Motor neuron (in vitro differentiated cells): ENCODE measurements at regions not wholly inside any gene's neighbourhood (a gene's known extent, or its start where the extent isn't known, plus 50 kb on each side); places are given as distances from the start of the nearest gene placed in this dataset.
"Not testable (repeated sequence)": the region's sequence is repeated elsewhere in the genome, so short reads cannot be mapped to it uniquely, and the experiment has no call there.

Experiments used
- ATAC-seq, 8 experiments: fragments of 200-7000 bp; cut with Tn5 transposase; replicated peaks in 6 of 8; 2 replicates each; pipeline ENCODE4 v1.8.0; 2021; ENCODE audit warnings: mild to moderate bottlenecking in 8 of 8, moderate library complexity in 8 of 8
- H3K27ac ChIP-seq, 2 donors: fragments of 250-450 bp; sonication (Bioruptor Pico); 2 replicates each; pipeline ENCODE4 v1.9.0; 2021; ENCODE audit warnings: antibody characterized with exemption in 2 of 2, mild to moderate bottlenecking in 2 of 2, moderate library complexity in 1 of 2
- H3K4me1 ChIP-seq, 2 donors: fragments of 250-450 bp; sonication (Bioruptor Pico); replicated peaks in 1 of 2; 2 replicates each; pipeline ENCODE4 v1.6.1; 2021; ENCODE audit warnings: antibody characterized with exemption in 2 of 2, mild to moderate bottlenecking in 2 of 2, moderate library complexity in 1 of 2
- H3K4me3 ChIP-seq, 5 donors: fragments of 250-450 bp; sonication (Bioruptor Pico); 2 replicates each; pipeline ENCODE4 v1.9.0; 2021; ENCODE audit warnings: antibody characterized with exemption in 5 of 5, mild to moderate bottlenecking in 5 of 5, moderate library complexity in 4 of 5
- WGBS, 10 experiments: fragments of 450-650 bp; shearing (Covaris generic); methylation state at CpG; one replicate each; pipeline ENCODE4 v1.0.0; 2022; 5-methylcytosine and 5-hydroxymethylcytosine counted together
- in situ Hi-C, 9 experiments: fragments of 400-800 bp; cut with MboI; loops; one replicate each; pipeline ENCODE4 v1.15.0; 2021; ENCODE audit warnings: low sequenced_read_pairs in 9 of 9, low pct_unique_long_range_greater_than_20kb in 2 of 9; ENCODE audit not compliant: unreplicated experiment in 9 of 9

DNA sequence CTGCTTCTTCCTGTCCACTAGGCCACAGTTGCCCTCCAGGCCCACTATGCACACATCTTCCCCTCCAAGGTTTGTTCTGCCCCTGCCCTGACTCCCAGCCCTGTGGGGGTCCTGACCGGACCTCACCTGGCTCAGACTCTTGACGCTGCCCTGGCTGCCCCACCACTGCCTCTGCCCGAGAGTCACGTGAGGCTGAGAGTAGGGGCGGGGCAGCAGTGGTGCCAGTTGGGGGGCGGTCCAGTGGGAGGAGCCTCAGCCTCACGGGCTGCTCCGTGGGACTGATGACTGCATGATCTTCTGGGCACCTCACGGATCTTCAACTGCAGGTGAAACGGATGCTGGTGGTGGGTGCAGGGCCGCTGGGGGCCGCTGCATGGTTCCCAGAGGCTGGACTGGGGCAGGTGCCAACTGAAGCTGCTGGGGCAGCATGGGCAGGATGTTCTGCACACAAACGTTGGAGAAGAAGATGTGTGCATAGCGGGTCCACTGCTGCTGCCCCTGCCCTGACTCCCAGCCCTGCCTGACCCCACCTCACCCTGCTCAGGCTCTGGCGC is 77.6 kb downstream of the HHIPL2 start:
- not testable (repeated sequence) for ATAC-seq, H3K27ac ChIP-seq, H3K4me3 ChIP-seq, H3K4me1 ChIP-seq
- in situ Hi-C loops = loop anchor here in 7 of 9 experiments (25.0 kb wide), 5 partner anchors 167 to 1583 kb away; partner anchors contain the start of genes DUSP10 (in 1 of the 7) and HLX (in 1 of the 7)
- WGBS, 10 experiments = no CpG with 5 or more reads among the region's 15 CpGs

DNA sequence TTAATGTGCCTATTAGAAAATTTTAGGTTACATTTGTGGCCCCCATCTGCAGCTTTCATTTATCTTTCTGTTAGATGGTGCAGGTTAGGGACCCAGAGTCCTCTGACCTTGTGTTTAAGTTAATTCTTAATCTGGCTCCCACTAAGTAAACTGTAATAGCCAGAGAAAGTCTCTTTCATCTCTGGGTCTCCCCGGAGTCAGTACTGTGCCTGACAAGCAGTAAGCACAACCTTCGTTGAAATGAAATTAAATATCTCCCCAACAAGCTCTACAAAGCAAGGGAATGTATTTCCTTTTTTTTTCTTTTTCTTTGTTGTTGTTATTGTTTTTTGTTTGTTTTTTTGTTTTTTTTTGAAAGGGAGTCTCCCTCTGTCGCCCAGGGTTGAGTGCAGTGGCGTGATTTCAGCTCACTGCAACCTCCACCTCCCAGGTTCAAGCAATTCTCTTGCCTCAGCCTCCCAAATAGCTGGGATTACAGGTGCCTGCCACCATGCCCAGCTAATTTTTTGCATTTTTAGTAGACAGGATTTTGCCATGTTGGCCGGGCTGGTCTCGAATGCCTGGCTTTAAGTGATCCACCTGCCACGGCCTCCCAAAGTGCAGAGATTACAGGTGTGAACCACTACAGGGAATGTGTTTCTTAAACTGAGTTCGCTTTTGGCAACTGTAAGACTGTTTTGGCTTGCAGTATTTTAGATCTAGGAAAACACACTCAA is 81.6 kb downstream of the HHIPL2 start:
- ATAC-seq = no peak
- WGBS, 10 experiments = 83 to 98% (median 89%) methylated on average over 4 to 8 of the region's 8 CpGs; no CpG with 5 or more reads in 1 of the 10 experiments
- Histone ChIP-seq H3K4me1 (peaks cover 3 to 4% of the 10 kb centered on the region in 2 donors), H3K4me3 (no peak overlapping the region), H3K27ac (peak overlapping the region in 1 of 2 donors; percentile 86)
- in situ Hi-C loops = loop anchor here in 7 of 9 experiments (10.0 to 25.0 kb wide), 6 partner anchors 168 to 1579 kb away; partner anchors contain the start of genes DUSP10 (in 1 of the 7) and HLX (in 1 of the 7)

DNA sequence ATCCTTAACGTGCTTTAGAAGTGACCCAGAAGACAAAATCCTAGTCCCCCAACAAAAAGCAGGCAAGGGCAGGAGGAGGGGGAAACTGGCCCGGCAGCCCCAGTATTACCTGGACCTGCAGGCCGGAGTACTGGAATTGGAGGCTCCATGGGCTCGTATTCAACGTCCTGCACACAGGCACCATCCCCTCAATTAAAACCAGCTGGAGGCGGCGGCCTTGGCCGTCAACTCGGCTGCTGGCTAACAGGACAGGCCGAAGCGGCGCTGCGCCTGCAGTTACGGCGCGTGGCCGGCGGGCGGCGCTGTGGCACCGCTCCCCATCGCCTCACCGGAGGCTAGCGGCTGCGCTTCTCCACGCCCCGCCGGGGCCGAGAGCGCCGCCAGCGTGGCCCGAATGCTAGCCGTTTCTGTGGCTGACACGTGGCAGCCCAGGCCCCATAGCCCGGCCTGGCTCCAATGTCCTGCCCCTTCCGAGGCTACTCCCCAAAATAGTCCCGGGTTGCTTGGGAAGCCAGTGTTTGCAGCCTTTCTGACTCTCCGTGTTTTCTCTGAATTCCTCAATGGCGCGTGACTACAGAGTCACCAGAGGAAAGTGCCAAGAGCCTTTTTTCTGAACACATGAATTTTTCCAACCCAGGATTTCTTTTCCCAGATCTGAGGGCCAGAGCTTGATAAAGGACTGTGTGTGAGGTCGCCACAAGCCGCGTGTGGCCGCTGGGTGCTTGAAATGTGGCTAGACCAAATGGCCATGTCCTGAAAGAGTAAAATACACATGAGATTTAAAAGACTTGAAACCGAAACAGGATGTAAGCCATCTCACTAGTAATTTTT is 82.5 kb downstream of the HHIPL2 start:
- H3K27ac ChIP-seq = peak overlapping the region; percentile 71 to 86
- peak overlapping the region; percentile 11 to 38 (median 29) for H3K4me3 ChIP-seq
- 0 to 83% (median 14%) methylated on average over 1 to 31 of the region's 46 CpGs for WGBS, 10 experiments
- peaks cover 3 to 4% of the 10 kb centered on the region in 2 donors for H3K4me1 ChIP-seq
- peak; percentile 96 to 100 (median 98) for ATAC-seq
- in situ Hi-C loops = loop anchor here in 7 of 9 experiments (10.0 to 25.0 kb wide), 6 partner anchors 169 to 1578 kb away; partner anchors contain the start of genes DUSP10 (in 1 of the 7) and HLX (in 1 of the 7)

DNA sequence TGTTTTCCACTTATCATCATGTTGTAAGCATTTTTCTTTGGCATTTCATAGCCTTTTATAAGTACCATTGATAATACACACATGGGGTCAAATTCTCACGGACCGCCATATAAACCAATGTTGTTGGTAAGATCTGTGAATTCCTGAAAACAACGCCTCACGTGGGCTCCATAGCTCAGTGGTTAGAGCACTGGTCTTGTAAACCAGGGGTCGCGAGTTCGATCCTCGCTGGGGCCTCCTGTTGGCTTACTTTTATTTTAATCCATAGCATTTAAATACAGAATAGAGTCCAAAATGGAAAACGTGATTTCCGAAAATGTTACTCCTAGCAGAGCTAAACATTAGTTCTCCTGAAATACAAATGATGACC is 83.1 kb downstream of the HHIPL2 start:
- WGBS, 10 experiments = 0 to 80% (median 8%) methylated on average over 1 to 10 of the region's 10 CpGs; no CpG with 5 or more reads in 1 of the 10 experiments
- Histone ChIP-seq H3K27ac (peak overlapping the region; percentile 9 to 38), H3K4me1 (peaks cover 3 to 4% of the 10 kb centered on the region in 2 donors), H3K4me3 (peak overlapping the region; percentile 11 to 38 (median 29))
- in situ Hi-C loops = loop anchor here in 7 of 9 experiments (10.0 to 25.0 kb wide), 6 partner anchors 170 to 1578 kb away; partner anchors contain the start of genes DUSP10 (in 1 of the 7) and HLX (in 1 of the 7)
- peak in 7 of 8 experiments; percentile 4 to 35 (median 12) for ATAC-seq

DNA sequence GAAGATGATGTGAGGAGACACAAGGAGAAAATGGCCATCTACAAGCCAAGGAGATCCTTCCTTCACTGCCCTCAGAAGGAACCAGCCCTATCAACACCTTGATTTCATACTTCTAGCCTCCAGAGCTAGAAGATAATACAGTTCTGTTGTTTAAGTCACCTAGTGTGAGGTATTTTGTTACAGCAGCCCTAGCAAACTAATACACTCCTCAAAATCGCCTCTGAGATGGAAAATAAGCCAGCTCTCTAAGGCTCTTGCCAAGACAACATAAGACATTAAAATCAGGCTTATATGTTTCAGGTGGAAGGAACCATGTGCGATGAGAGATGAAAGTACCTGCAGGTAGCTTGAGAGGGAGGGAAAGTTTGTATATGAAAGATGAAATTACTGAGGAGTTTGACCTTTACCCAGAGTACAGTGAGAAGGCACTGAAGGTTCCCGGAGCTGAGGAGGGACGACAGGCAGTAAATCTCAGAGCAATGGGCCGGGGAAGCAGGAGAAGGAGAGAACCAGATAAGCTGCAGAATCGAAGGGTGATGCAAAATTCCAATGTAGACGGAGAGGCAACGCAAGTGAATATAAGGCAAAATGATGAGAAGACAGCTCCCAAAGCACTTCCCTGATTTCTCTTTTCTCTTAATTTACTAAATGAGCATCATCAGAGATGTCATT is 84.7 kb downstream of the HHIPL2 start:
- WGBS, 10 experiments = 52 to 88% (median 81%) methylated on average over 5 to 8 of the region's 8 CpGs; no CpG with 5 or more reads in 2 of the 10 experiments
- Histone ChIP-seq H3K4me1 (peaks cover 3 to 4% of the 10 kb centered on the region in 2 donors), H3K27ac (no peak overlapping the region), H3K4me3 (no peak overlapping the region)
- no peak for ATAC-seq
- in situ Hi-C loops = loop anchor here in 7 of 9 experiments (10.0 to 25.0 kb wide), 6 partner anchors 172 to 1576 kb away; partner anchors contain the start of genes DUSP10 (in 1 of the 7) and HLX (in 1 of the 7)

DNA sequence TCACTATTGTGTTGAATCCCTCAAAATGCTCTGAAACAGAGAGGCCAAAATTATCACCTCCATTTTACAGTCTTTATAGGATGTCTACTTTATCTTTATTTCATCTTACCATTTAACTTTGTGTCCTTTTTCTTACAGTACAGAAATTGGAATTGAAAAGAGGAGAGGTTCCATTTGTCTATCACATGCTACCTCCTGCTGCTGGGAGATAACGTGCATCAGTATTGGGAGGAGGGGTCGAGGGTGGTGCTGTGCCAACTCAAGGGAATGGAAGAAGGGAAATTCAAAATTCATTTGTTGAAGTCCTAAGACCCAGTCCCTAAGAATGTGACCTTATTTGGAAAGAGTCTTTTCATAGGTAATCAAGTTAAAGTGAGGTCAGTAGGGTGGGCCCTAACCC is 85.3 kb downstream of the HHIPL2 start:
- in situ Hi-C loops = loop anchor here in 7 of 9 experiments (10.0 to 25.0 kb wide), 6 partner anchors 172 to 1575 kb away; partner anchors contain the start of genes DUSP10 (in 1 of the 7) and HLX (in 1 of the 7)
- ATAC-seq = no peak
- Histone ChIP-seq H3K4me3 (no peak overlapping the region), H3K4me1 (peaks cover 3 to 4% of the 10 kb centered on the region in 2 donors), H3K27ac (no peak overlapping the region)
- 42 to 83% (median 56%) methylated on average over 1 to 2 of the region's 2 CpGs; no CpG with 5 or more reads in 2 of the 10 experiments for WGBS, 10 experiments

DNA sequence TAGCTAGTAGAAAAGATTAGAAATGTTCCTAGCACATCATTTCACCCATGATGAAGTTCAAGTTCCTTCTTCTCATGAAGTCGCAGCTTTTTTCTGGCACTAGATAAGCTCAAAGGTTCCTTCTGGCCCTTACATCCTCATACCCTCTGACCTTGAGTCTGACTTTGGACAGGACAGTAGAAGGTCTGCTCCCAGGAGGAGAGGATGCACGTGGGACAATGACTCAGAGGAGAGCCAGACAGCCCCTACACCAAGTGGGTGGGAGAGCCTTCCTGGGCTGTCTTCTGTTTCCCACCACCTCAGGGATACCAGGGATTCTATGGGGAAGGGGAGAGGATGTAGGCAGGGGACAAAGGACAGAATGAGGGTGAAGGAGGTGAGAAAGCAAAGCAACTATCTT is 86.0 kb downstream of the HHIPL2 start:
- H3K4me3 ChIP-seq = no peak overlapping the region
- ATAC-seq = no peak
- H3K4me1 ChIP-seq = peaks cover 3 to 4% of the 10 kb centered on the region in 2 donors
- H3K27ac ChIP-seq = no peak overlapping the region
- in situ Hi-C loops = loop anchor here in 7 of 9 experiments (10.0 to 25.0 kb wide), 6 partner anchors 173 to 1575 kb away; partner anchors contain the start of genes DUSP10 (in 1 of the 7) and HLX (in 1 of the 7)
- WGBS, 10 experiments = 26 to 80% (median 65%) methylated on average over 1 to 2 of the region's 2 CpGs; no CpG with 5 or more reads in 2 of the 10 experiments

DNA sequence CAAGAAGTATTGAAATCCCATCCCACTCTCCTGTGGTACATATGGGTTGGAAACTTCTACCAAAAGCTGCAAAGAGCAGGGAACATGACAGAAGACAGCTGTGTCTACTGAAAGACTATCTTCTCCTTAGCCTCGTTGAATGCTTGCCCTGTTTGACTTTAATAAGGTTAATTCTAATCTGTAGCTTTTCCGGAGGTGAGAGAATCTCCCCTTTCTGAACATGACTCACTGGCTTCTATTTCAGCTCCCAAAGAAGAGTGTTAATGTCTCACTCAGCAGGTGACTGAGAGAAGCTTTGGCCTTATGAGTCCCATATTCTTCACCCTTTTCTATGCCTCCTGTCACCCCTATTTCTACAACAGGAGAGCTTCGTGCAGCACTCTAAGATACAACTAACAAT is 88.3 kb downstream of the HHIPL2 start:
- in situ Hi-C loops = loop anchor here in 7 of 9 experiments (10.0 to 25.0 kb wide), 7 partner anchors 175 to 1585 kb away; partner anchors contain the start of genes HLX (in 2 of the 7) and DUSP10 (in 1 of the 7)
- H3K4me3 ChIP-seq = no peak overlapping the region
- peaks cover 3 to 4% of the 10 kb centered on the region in 2 donors for H3K4me1 ChIP-seq
- ATAC-seq = no peak
- WGBS, 10 experiments = 42 to 78% (median 53%) methylated on average over 1 to 3 of the region's 3 CpGs; no CpG with 5 or more reads in 1 of the 10 experiments
- H3K27ac ChIP-seq = no peak overlapping the region

DNA sequence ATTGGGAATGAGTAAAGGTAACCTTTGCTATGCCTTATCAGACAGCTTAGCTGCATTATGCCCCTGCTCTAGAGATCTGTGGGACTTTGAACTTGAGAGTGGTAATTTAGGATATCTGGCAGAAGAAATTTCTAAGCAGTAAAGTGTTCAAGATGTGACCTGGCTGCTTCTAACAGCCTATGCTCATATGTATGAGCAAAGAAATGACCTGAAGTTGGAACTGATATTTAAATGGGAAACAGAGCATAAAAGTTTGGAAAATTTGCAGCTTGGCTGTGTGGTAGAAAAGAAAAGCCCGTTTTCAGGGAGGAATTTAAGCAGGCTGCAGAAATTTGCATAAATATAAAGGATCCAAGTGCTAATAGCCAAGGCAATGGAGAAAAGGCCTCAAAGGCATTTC is 90.4 kb downstream of the HHIPL2 start:
- Histone ChIP-seq H3K27ac (no peak overlapping the region), H3K4me3 (no peak overlapping the region), H3K4me1 (peaks cover 3 to 4% of the 10 kb centered on the region in 2 donors)
- 0 to 80% (median 33%) methylated on average over 1 of the region's 1 CpG for WGBS, 10 experiments
- in situ Hi-C loops = loop anchor here in 7 of 9 experiments (10.0 to 25.0 kb wide), 6 partner anchors 180 to 1583 kb away; partner anchors contain the start of genes HLX (in 2 of the 7) and DUSP10 (in 1 of the 7)
- ATAC-seq = no peak

DNA sequence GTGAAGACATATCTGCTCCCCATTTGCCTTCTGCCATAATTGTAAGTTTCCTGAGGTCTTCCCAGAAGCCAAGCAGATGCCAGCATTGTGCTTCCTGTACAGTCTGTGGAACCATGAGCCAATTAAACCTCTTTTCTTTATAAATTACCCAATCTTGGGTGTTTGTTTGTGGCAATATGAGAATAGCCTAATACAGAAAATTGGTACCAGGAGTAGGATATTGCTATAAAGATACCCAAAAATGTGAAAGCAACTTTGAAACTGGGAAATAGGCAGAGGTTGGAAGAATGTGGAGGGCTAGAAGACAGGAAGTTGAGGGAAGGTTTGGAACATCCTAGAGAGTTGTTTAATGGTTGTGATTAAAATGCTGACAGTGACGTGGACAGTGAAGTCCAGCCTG is 90.8 kb downstream of the HHIPL2 start:
- peaks cover 3 to 4% of the 10 kb centered on the region in 2 donors for H3K4me1 ChIP-seq
- no peak for ATAC-seq
- H3K4me3 ChIP-seq = no peak overlapping the region
- H3K27ac ChIP-seq = no peak overlapping the region
- 81 to 100% (median 89%) methylated on average over 1 of the region's 1 CpG; no CpG with 5 or more reads in 2 of the 10 experiments for WGBS, 10 experiments
- in situ Hi-C loops = loop anchor here in 7 of 9 experiments (10.0 to 25.0 kb wide), 6 partner anchors 180 to 1582 kb away; partner anchors contain the start of genes HLX (in 2 of the 7) and DUSP10 (in 1 of the 7)

DNA sequence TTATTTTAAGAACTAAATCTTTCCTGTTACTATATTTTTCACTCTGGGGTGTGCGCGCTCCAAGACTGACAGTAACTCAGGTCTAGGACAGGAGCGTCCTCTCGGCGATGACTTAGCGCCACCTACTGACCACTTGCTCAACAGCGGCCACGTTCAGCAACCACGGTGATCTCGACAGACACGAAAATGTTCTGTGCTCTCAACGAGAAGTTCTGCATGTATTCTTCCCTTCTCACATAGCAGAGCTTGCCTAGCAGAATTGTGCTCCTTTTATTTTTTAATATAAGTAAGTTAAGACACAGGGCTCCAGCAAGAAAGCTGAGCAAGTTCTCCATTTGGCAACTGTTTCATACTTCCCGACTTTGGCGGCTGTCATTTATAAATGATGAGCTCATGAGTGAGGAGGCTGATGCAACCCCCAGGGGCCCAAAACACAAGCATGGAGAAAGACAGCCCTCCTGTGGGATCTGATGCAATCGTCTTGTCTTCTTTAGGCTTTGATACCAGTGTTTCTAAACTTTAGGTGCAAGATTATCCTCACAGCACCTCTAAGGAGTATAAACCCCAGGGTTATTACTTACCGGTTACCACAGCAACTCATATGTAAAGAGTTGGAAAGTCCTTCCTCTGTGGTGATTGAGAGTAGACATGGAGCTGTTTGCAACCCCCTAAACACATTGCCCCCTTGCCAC is 92.6 kb downstream of the HHIPL2 start:
- 0 to 14% (median 4%) methylated on average over 1 to 15 of the region's 16 CpGs; no CpG with 5 or more reads in 3 of the 10 experiments for whole genome bisulfite sequencing, 10 experiments
- peaks cover 3 to 4% of the 10 kb centered on the region in 2 donors for H3K4me1 ChIP-seq
- ATAC-seq = peak; percentile 96 to 100 (median 99)
- no peak overlapping the region for H3K27ac ChIP-seq
- in situ Hi-C loops = loop anchor here in 7 of 9 experiments (10.0 to 25.0 kb wide), 6 partner anchors 182 to 1581 kb away; partner anchors contain the start of genes HLX (in 2 of the 7) and DUSP10 (in 1 of the 7)
- peak overlapping the region in 1 of 5 donors; percentile 12 for H3K4me3 ChIP-seq
